Left lung (tissue), 4 donors: ENCODE measurements at regions not wholly inside any gene's neighbourhood (a gene's known extent, or its start where the extent isn't known, plus 50 kb on each side); places are given as distances from the start of the nearest gene placed in this dataset.
A peak's percentile ranks its signal among the peaks of the same experiment; 100 is the strongest.
"Not testable (repeated sequence)": the region's sequence is repeated elsewhere in the genome, so short reads cannot be mapped to it uniquely, and the experiment has no call there.

ENCODE experiments used
- ATAC-seq: fragments of 200-7000 bp; cut with Tn5 transposase; one replicate; pipeline ENCODE4 v1.9.1; 2020; ENCODE audit warnings: moderate library complexity
- DNase-seq, 4 donors: peaks; one replicate each; pipeline ENCODE4 v3.0.0-alpha.2; 2013 to 2020
- H3K27ac ChIP-seq, 2 donors: fragments of 200-600 bp; sonication (generic) in 1 of 2; one replicate each; pipeline versions ENCODE4 v1.5.0 to v1.8.0; 2020 to 2021
- H3K27me3 ChIP-seq, 2 donors: fragments of 200-600 bp; sonication (generic) in 1 of 2; one replicate each; pipeline versions ENCODE4 v1.5.0 to v1.8.0; 2020 to 2021
- H3K36me3 ChIP-seq, 2 donors: fragments of 200-600 bp; sonication (generic) in 1 of 2; one replicate each; pipeline versions ENCODE4 v1.5.0 to v1.8.0; 2020 to 2021
- H3K4me1 ChIP-seq, 2 donors: fragments of 200-600 bp; one replicate each; pipeline ENCODE4 v1.8.0; 2021
- H3K4me3 ChIP-seq, 2 donors: fragments of 200-600 bp; sonication (generic) in 1 of 2; one replicate each; pipeline versions ENCODE4 v1.5.0 to v1.8.0; 2020 to 2021; ENCODE audit warnings: mild to moderate bottlenecking in 1 of 2
- H3K9me3 ChIP-seq, 2 donors: fragments of 200-600 bp; sonication (generic) in 1 of 2; one replicate each; pipeline versions ENCODE4 v1.5.0 to v1.8.0; 2020 to 2021
- intact Hi-C, 2 donors: fragments of 100-400 bp; cut with DNase I; formaldehyde crosslinking; loops; one replicate each; pipeline versions ENCODE4 v1.11.2 to v1.14.2; 2022
- donor health status: DM: no; HTN: yes; CAD: no.
- donor health status: DM: no; HTN: no; CAD: no.

GRCh38 chr3:195669310-195669709, 51.5 kb upstream of the MUC20 start:
- peaks cover 0 to 78% of the 10 kb centered on the region in 2 donors for H3K36me3 ChIP-seq
- intact Hi-C loops = not testable (repeated sequence)

GRCh38 chr3:195668131-195668766, 52.5 kb upstream of the MUC20 start:
- intact Hi-C loops, ATAC-seq: not testable (repeated sequence)
- peaks cover 0 to 75% of the 10 kb centered on the region in 2 donors for H3K36me3 ChIP-seq

More at GRCh38 chr3:195669310-195669709, 51.5 kb upstream of the MUC20 start:
- not testable (repeated sequence) for H3K27me3 ChIP-seq, H3K4me1 ChIP-seq, H3K27ac ChIP-seq, DNase-seq, H3K4me3 ChIP-seq, H3K9me3 ChIP-seq
- peak; percentile 14 for ATAC-seq

GRCh38 chr3:195665311-195665710, 55.5 kb upstream of the MUC20 start:
- H3K27ac ChIP-seq, ATAC-seq, DNase-seq, intact Hi-C loops, H3K27me3 ChIP-seq, H3K4me1 ChIP-seq, H3K4me3 ChIP-seq, H3K9me3 ChIP-seq: not testable (repeated sequence)
- H3K36me3 ChIP-seq = peaks cover 0 to 51% of the 10 kb centered on the region in 2 donors

More at GRCh38 chr3:195668131-195668766, 52.5 kb upstream of the MUC20 start:
- not testable (repeated sequence) for H3K27ac ChIP-seq, H3K4me3 ChIP-seq, H3K27me3 ChIP-seq, DNase-seq, H3K4me1 ChIP-seq, H3K9me3 ChIP-seq

DNA sequence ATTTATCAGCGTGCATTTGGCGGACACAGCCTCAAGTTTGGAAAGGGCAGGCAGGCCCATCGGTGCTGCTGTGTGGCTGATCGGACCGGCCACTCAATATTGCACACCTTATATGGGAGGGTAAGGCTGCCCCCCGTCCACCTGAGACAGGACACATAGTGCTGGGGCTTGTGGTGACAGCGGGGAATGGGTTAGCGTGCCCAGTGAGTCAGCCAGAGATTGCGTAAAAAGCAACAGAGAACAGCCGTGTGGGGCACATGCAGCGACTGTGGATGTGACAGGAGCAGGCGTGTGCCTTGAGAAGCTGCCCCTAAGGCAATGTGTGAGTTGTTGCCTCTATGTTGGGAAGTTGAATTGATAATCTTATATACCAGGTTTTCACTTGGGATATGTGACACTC, 56.6 kb upstream of the MUC20 start:
- H3K9me3 ChIP-seq, H3K4me3 ChIP-seq, ATAC-seq, intact Hi-C loops, H3K27me3 ChIP-seq, H3K4me1 ChIP-seq, H3K27ac ChIP-seq: not testable (repeated sequence)
- peak in 1 of 4 donors; percentile 34 for DNase-seq
- H3K36me3 ChIP-seq = peaks cover 0 to 41% of the 10 kb centered on the region in 2 donors

GRCh38 chr3:195659136-195659533, 61.6 kb upstream of the MUC20 start:
- H3K27ac ChIP-seq, DNase-seq, H3K27me3 ChIP-seq, H3K9me3 ChIP-seq, intact Hi-C loops: not testable (repeated sequence)
- Histone ChIP-seq H3K36me3 (peaks cover 0 to 11% of the 10 kb centered on the region in 2 donors), H3K4me3 (peak overlapping the region; percentile 5 to 59), H3K4me1 (peaks cover 0 to 13% of the 10 kb centered on the region in 2 donors)
- peak; percentile 1 for ATAC-seq

- peak overlapping the region; percentile 59 to 64 for H3K4me3 ChIP-seq
- intact Hi-C loops, H3K9me3 ChIP-seq, H3K27me3 ChIP-seq, H3K36me3 ChIP-seq: not testable (repeated sequence)
- DNase-seq (peak in 1 of 4 donors; percentile 88), ATAC-seq (peak; percentile 85)
- H3K27ac ChIP-seq = peak overlapping the region in 1 of 2 donors; percentile 78
- H3K4me1 ChIP-seq = peaks cover 0 to 13% of the 10 kb centered on the region in 2 donors
These were observed 62.2 kb upstream of the MUC20 start for GRCh38 chr3:195658381-195659135.

GRCh38 chr3:195657475-195658372, 63.1 kb upstream of the MUC20 start:
- H3K36me3 ChIP-seq, intact Hi-C loops: not testable (repeated sequence)
- peaks cover 0 to 13% of the 10 kb centered on the region in 2 donors for H3K4me1 ChIP-seq

DNA sequence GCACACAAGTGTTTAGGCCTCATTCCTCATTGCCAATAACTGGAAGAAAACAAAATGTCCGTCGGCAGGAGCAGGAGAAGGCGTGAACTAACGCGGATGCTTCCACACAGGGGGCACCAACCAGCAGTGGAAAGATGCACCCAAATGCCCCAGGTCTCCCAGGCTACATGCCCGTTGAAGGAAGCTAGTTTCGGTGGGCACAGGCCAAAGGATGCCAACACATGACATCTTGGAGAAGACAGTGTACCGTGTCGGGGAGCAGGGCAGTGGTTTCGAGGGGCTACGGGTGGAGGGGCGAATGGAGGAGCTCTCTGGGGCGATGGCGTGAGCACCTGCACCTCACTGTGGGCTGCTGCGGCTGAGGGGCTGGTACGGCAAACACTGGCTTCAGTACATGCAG, 64.7 kb upstream of the MUC20 start:
- intact Hi-C loops, H3K9me3 ChIP-seq, H3K27me3 ChIP-seq, H3K27ac ChIP-seq, H3K36me3 ChIP-seq, H3K4me3 ChIP-seq, ATAC-seq: not testable (repeated sequence)
- DNase-seq = peak in 1 of 4 donors; percentile 66
- H3K4me1 ChIP-seq = peaks cover 0 to 13% of the 10 kb centered on the region in 2 donors

More at GRCh38 chr3:195657475-195658372, 63.1 kb upstream of the MUC20 start:
- ATAC-seq = peak; percentile 93
- Histone ChIP-seq H3K4me3 (peak overlapping the region; percentile 59 to 64), H3K27ac (peak overlapping the region; percentile 78 to 83)
- peak; percentile 79 to 98 (median 90) for DNase-seq
- H3K27me3 ChIP-seq, H3K9me3 ChIP-seq: not testable (repeated sequence)

DNA sequence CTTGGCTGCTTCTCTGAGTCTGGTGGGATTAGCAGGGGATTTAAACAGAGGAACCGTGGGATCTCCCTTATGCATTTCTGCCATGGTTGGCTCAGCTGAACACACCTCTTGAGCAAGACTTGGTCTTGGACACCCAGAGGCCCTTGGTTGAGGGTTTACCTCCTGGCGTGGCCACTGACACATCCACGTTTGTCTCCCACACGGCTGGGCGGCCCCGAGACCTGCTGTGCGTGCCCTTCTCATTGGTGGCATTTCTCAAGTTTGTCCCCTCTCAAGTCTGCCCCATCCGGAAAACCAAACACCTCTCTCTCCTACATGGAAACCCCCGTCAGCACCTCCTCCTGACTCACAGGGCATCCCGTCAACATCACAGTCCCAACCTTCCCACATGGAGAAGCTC, 66.0 kb upstream of the MUC20 start:
- peak in 1 of 4 donors; percentile 35 for DNase-seq
- H3K4me3 ChIP-seq, ATAC-seq, H3K27ac ChIP-seq, H3K36me3 ChIP-seq, H3K27me3 ChIP-seq, H3K9me3 ChIP-seq, intact Hi-C loops: not testable (repeated sequence)
- H3K4me1 ChIP-seq = peaks cover 0 to 13% of the 10 kb centered on the region in 2 donors

DNA sequence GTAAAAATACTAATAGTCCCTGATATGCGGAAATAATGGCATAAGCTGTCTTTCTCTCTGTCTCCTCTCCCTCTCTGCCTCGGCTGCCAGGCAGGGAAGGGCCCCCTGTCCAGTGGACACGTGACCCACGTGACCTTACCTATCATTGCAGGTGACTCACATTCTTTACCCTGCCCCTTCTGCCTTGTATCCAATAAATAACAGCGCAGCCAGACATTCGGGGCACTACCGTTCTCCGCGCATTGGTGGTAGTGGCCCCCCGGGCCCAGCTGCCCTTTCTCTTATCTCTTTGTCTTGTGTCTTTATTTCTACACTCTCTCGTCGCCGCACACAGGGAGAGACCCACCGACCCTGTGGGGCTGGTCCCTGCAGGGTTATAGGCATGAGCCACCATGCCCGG, 66.6 kb upstream of the MUC20 start:
- ATAC-seq, intact Hi-C loops, H3K27me3 ChIP-seq, H3K9me3 ChIP-seq, H3K4me3 ChIP-seq, H3K27ac ChIP-seq, H3K36me3 ChIP-seq: not testable (repeated sequence)
- H3K4me1 ChIP-seq = peaks cover 0 to 13% of the 10 kb centered on the region in 2 donors
- DNase-seq = peak in 1 of 4 donors; percentile 46
